H1 (cell line): ENCODE measurements at regions not wholly inside any gene's neighbourhood (a gene's known extent, or its start where the extent isn't known, plus 50 kb on each side); places are given as distances from the start of the nearest gene placed in this dataset.

Source experiments
- CTCF ChIA-PET: fragments of 300-600 bp; sonication (Branson Sonifier 250); formaldehyde crosslinking; loops from one replicate; lab custom pipeline; 2021; ENCODE audit not compliant: partially characterized antibody; lab: Charles Lee
- POLR2A ChIA-PET: fragments of 300-600 bp; sonication (Branson Sonifier 250); formaldehyde crosslinking; loops from one replicate; lab custom pipeline; 2021; ENCODE audit warnings: inconsistent platforms; ENCODE audit not compliant: partially characterized antibody; lab: Charles Lee
- DNase-seq, 2 experiments: peaks; one replicate each; pipeline versions ENCODE4 v3.0.0 to v3.0.0-alpha.2; 2010 to 2022; ENCODE audit warnings: low spot score in 2 of 2, low read depth in 1 of 2, mixed read lengths in 1 of 2
- FAIRE-seq: peaks from 2 replicates; lab custom pipeline; 2011; peaks lifted over from hg19 to GRCh38; lab: Jason Lieb, UNC
- H2AFZ ChIP-seq: 2 replicates; pipeline ENCODE4 v1.8.1; 2012; ENCODE audit warnings: low read length, inconsistent platforms
- H2AK5ac ChIP-seq: 2 replicates; pipeline ENCODE4 v1.6.1; 2013; ENCODE audit warnings: low read depth, low read length
- H2BK120ac ChIP-seq: replicated peaks from 2 replicates; pipeline ENCODE3; 2013; ENCODE audit warnings: low read depth, low read length, inconsistent platforms
- H2BK12ac ChIP-seq: 2 replicates; pipeline ENCODE4 v1.6.1; 2013; ENCODE audit warnings: low read depth, low read length
- H2BK15ac ChIP-seq: 2 replicates; pipeline ENCODE4 v1.6.1; 2013; ENCODE audit warnings: low read length
- H2BK20ac ChIP-seq: 2 replicates; pipeline ENCODE4 v1.6.1; 2013; ENCODE audit warnings: low read length
- H2BK5ac ChIP-seq: 2 replicates; pipeline ENCODE4 v1.6.1; 2013; ENCODE audit warnings: low read depth, low read length
- H3K14ac ChIP-seq: 2 replicates; pipeline ENCODE4 v1.6.1; 2013; ENCODE audit warnings: inconsistent platforms; ENCODE audit not compliant: insufficient read length
- H3K18ac ChIP-seq: 2 replicates; pipeline ENCODE4 v1.6.1; 2013; ENCODE audit warnings: low read length; ENCODE audit errors: extremely low read depth
- H3K23ac ChIP-seq: 2 replicates; pipeline ENCODE4 v1.6.1; 2013; ENCODE audit warnings: inconsistent platforms; ENCODE audit not compliant: insufficient read length
- H3K23me2 ChIP-seq: 2 replicates; pipeline ENCODE4 v1.6.1; 2013; ENCODE audit warnings: low read depth, low read length
- H3K27ac ChIP-seq: 2 replicates; pipeline ENCODE4 v1.6.1; 2011; ENCODE audit warnings: low read depth, low read length, inconsistent platforms
- H3K27me3 ChIP-seq, 4 experiments: replicated peaks in 1 of 4; 1 replicate in 1 of 4; 2 replicates in 3 of 4; pipeline versions ENCODE4 v1.6.1 to v1.8.1; 2011 to 2013; ENCODE audit warnings: low read length in 3 of 4, mild to moderate bottlenecking in 3 of 4, inconsistent platforms in 2 of 4, mixed read lengths in 2 of 4, moderate library complexity in 1 of 4; ENCODE audit not compliant: control insufficient read depth in 3 of 4, insufficient read depth in 3 of 4; ENCODE audit errors: extremely low read depth in 1 of 4
- H3K36me3 ChIP-seq, 4 experiments: 2 replicates each; pipeline versions ENCODE4 v1.6.1 to v1.8.1; 2011 to 2013; ENCODE audit warnings: mild to moderate bottlenecking in 4 of 4, low read length in 3 of 4, moderate library complexity in 2 of 4, control low read depth in 1 of 4, inconsistent platforms in 1 of 4; ENCODE audit not compliant: insufficient read depth in 4 of 4, control insufficient read depth in 2 of 4
- H3K4ac ChIP-seq: replicated peaks from 2 replicates; pipeline ENCODE3; 2013; ENCODE audit warnings: low read length, low read depth, mixed read lengths, inconsistent platforms; ENCODE audit not compliant: insufficient read length
- H3K4me1 ChIP-seq, 4 experiments: replicated peaks in 1 of 4; 1 replicate in 1 of 4; 2 replicates in 3 of 4; pipeline versions ENCODE4 v1.6.1 to v1.8.1; 2011 to 2013; ENCODE audit warnings: low read length in 3 of 4, inconsistent platforms in 2 of 4, mixed read lengths in 1 of 4; ENCODE audit not compliant: insufficient read depth in 4 of 4, control insufficient read depth in 3 of 4
- H3K4me2 ChIP-seq, 2 experiments: 2 replicates each; pipeline versions ENCODE4 v1.6.1 to v1.8.1; 2011 to 2013; ENCODE audit warnings: low read depth in 2 of 2, low read length in 2 of 2, control low read depth in 1 of 2, inconsistent platforms in 1 of 2, mild to moderate bottlenecking in 1 of 2; ENCODE audit not compliant: insufficient read depth in 1 of 2
- H3K4me3 ChIP-seq, 4 experiments: fragments of 200-600, 300-600 bp in 1 of 4; sonication (generic), shearing (Covaris generic), sonication (Bioruptor Twin) in 1 of 4; 2 replicates each; pipeline versions ENCODE4 v1.5.1 to v1.8.1; 2011 to 2016; ENCODE audit warnings: low read length in 4 of 4, low read depth in 3 of 4, control low read depth in 2 of 4, inconsistent platforms in 2 of 4, mild to moderate bottlenecking in 2 of 4, mixed read lengths in 1 of 4, moderate library complexity in 1 of 4; ENCODE audit not compliant: insufficient read depth in 2 of 4; ENCODE audit errors: extremely low read depth in 1 of 4
- H3K56ac ChIP-seq: replicated peaks from 2 replicates; pipeline ENCODE3; 2013; ENCODE audit warnings: low read depth, mild to moderate bottlenecking, mixed read lengths, low read length, inconsistent platforms; ENCODE audit not compliant: insufficient read length
- H3K79me1 ChIP-seq: 2 replicates; pipeline ENCODE4 v1.6.1; 2013; ENCODE audit warnings: low read depth, low read length, control low read depth
- H3K79me2 ChIP-seq, 2 experiments: 2 replicates each; pipeline versions ENCODE4 v1.6.1 to v1.8.1; 2012 to 2013; ENCODE audit warnings: low read length in 2 of 2, mild to moderate bottlenecking in 2 of 2, inconsistent platforms in 1 of 2; ENCODE audit not compliant: insufficient read depth in 2 of 2, control insufficient read depth in 1 of 2
- H3K9ac ChIP-seq, 4 experiments: replicated peaks in 1 of 4; 1 replicate in 1 of 4; 2 replicates in 3 of 4; pipeline versions ENCODE4 v1.6.1 to v1.8.1; 2011 to 2013; ENCODE audit warnings: low read depth in 3 of 4, low read length in 3 of 4, control low read depth in 2 of 4, mild to moderate bottlenecking in 2 of 4, moderate library complexity in 2 of 4, inconsistent platforms in 1 of 4; ENCODE audit errors: extremely low read depth in 1 of 4
- H3K9me3 ChIP-seq, 2 experiments: 2 replicates each; pipeline versions ENCODE4 v1.6.1 to v1.8.1; 2012 to 2013; ENCODE audit warnings: mild to moderate bottlenecking in 2 of 2, moderate library complexity in 2 of 2, control low read depth in 1 of 2, inconsistent platforms in 1 of 2, low read depth in 1 of 2, low read length in 1 of 2, mixed read lengths in 1 of 2; ENCODE audit not compliant: insufficient read depth in 2 of 2
- H4K20me1 ChIP-seq, 2 experiments: replicated peaks in 1 of 2; 2 replicates each; pipeline versions ENCODE3 to v1.8.1; 2011 to 2013; ENCODE audit warnings: inconsistent platforms in 2 of 2, low read length in 2 of 2, mild to moderate bottlenecking in 1 of 2; ENCODE audit not compliant: insufficient read depth in 2 of 2, control insufficient read depth in 1 of 2
- H4K5ac ChIP-seq: 2 replicates; pipeline ENCODE4 v1.6.1; 2013; ENCODE audit warnings: low read length, low read depth, mixed read lengths, inconsistent platforms; ENCODE audit not compliant: insufficient read length
- H4K8ac ChIP-seq: 2 replicates; pipeline ENCODE4 v1.8.0; 2013; ENCODE audit warnings: mild to moderate bottlenecking, moderate library complexity, low read length, inconsistent platforms; ENCODE audit not compliant: insufficient read depth; ENCODE audit errors: extremely low read depth
- H4K91ac ChIP-seq: replicated peaks from 2 replicates; pipeline ENCODE3; 2013; ENCODE audit warnings: low read length, mixed read lengths, inconsistent platforms; ENCODE audit not compliant: insufficient read length
- ATF2 ChIP-seq: IDR thresholded peaks from 2 replicates; pipeline ENCODE4 v1.6.1; 2012; ENCODE audit warnings: low read length, inconsistent platforms
- EP300 ChIP-seq, 2 experiments: IDR thresholded peaks; 1 replicate in 1 of 2; 2 replicates in 1 of 2; pipeline ENCODE4 v1.6.1; 2011 to 2012; ENCODE audit warnings: low read depth in 2 of 2, low read length in 2 of 2, mild to moderate bottlenecking in 2 of 2, borderline replicate concordance in 1 of 2, inconsistent platforms in 1 of 2, moderate library complexity in 1 of 2
- GABPA ChIP-seq: IDR thresholded peaks from 2 replicates; pipeline ENCODE4 v1.6.1; 2011; ENCODE audit warnings: mild to moderate bottlenecking, low read length, moderate library complexity, borderline replicate concordance; ENCODE audit not compliant: insufficient read depth
- GTF2F1 ChIP-seq: IDR thresholded peaks from 2 replicates; pipeline ENCODE4 v1.6.1; 2012; ENCODE audit warnings: low read depth, low read length, improper control_type of control experiment, borderline replicate concordance
- HDAC2 ChIP-seq, 2 experiments: fragments of 300-600 bp in 1 of 2; sonication (generic) in 1 of 2; IDR thresholded peaks; 2 replicates each; pipeline ENCODE4 v1.6.1; 2011 to 2012; ENCODE audit warnings: low read depth in 2 of 2, low read length in 2 of 2, mild to moderate bottlenecking in 2 of 2, moderate library complexity in 2 of 2, borderline replicate concordance in 1 of 2, inconsistent platforms in 1 of 2
- KDM1A ChIP-seq: fragments of 200-600, 300-600 bp; sonication (generic); IDR thresholded peaks from 2 replicates; pipeline ENCODE4 v1.7.1; 2016; ENCODE audit warnings: mild to moderate bottlenecking, low read length, borderline replicate concordance
- KDM5A ChIP-seq: fragments of 200-600 bp; IDR thresholded peaks from 2 replicates; pipeline ENCODE4 v1.7.1; 2012; ENCODE audit warnings: mild to moderate bottlenecking, low read length, inconsistent platforms, mixed read lengths
- POLR2A ChIP-seq, 2 experiments: IDR thresholded peaks; 1 replicate in 1 of 2; 2 replicates in 1 of 2; pipeline ENCODE4 v1.6.1; 2011; ENCODE audit warnings: low read depth in 2 of 2, low read length in 2 of 2, mild to moderate bottlenecking in 2 of 2; ENCODE audit errors: control extremely low read depth in 1 of 2
- SRF ChIP-seq: IDR thresholded peaks from 2 replicates; pipeline ENCODE4 v1.6.1; 2011; ENCODE audit warnings: mild to moderate bottlenecking, low read depth, low read length, moderate library complexity
- TAF1 ChIP-seq: IDR thresholded peaks from 2 replicates; pipeline ENCODE4 v1.6.1; 2011; ENCODE audit warnings: mild to moderate bottlenecking, low read depth, low read length
- TBP ChIP-seq: IDR thresholded peaks from 2 replicates; pipeline ENCODE4 v1.6.1; 2011; ENCODE audit warnings: low read depth, low read length, improper control_type of control experiment
- YY1 ChIP-seq: IDR thresholded peaks from 2 replicates; pipeline ENCODE4 v1.6.1; 2011; ENCODE audit warnings: low read depth, mild to moderate bottlenecking, low read length
- ZNF274 ChIP-seq: IDR thresholded peaks from 2 replicates; pipeline ENCODE4 v1.7.0; 2012; ENCODE audit warnings: low read length, borderline replicate concordance; ENCODE audit errors: extremely low read depth
- WGBS, 2 experiments: shearing (Covaris generic) in 1 of 2; methylation state at CpG; one replicate each; pipeline versions ENCODE4 v1.1.6 to v1.1.7; 2013 to 2015; ENCODE audit warnings: low lambda C conversion rate in 2 of 2, mixed read lengths in 2 of 2, inconsistent platforms in 1 of 2, low coverage in 1 of 2, missing lambda C conversion rate in 1 of 2; ENCODE audit not compliant: insufficient replicate concordance in 2 of 2, insufficient coverage in 1 of 2, insufficient read length in 1 of 2; ENCODE audit errors: extremely low coverage in 1 of 2, missing lambda C conversion rate in 1 of 2; 5-methylcytosine and 5-hydroxymethylcytosine counted together

- Histone ChIP-seq H2BK5ac (no peak overlapping the region), H3K4ac (no peak overlapping the region), H4K20me1 (no peaks in the 10 kb centered on the region), H3K27me3 (peaks cover 0 to 2% (median 0%) of the 10 kb centered on the region in 4 experiments; a peak in 3 of 7 replicates), H3K23me2 (no peaks in the 10 kb centered on the region), H3K9me3 (no peaks in the 10 kb centered on the region; a peak in 1 of 4 replicates), H3K9ac (no peak overlapping the region), H3K27ac (no peak overlapping the region), H2BK20ac (no peak overlapping the region), H3K79me2 (no peaks in the 10 kb centered on the region), H3K4me1 (no peaks in the 10 kb centered on the region), H4K91ac (no peak overlapping the region), H3K4me2 (no peak overlapping the region), H3K14ac (no peak overlapping the region), H2AFZ (no peak overlapping the region), H2BK15ac (no peak overlapping the region), H3K18ac (no peak overlapping the region), H3K36me3 (no peaks in the 10 kb centered on the region), H3K56ac (no peak overlapping the region), H4K5ac (no peak overlapping the region), H3K23ac (no peak overlapping the region), H2BK12ac (no peak overlapping the region), H2AK5ac (no peak overlapping the region), H3K4me3 (no peak overlapping the region), H4K8ac (no peak overlapping the region), H2BK120ac (no peak overlapping the region), H3K79me1 (no peaks in the 10 kb centered on the region)
- CTCF ChIA-PET, result no interaction called here
- FAIRE-seq (no peak), DNase-seq (no peak)
- TF ChIP-seq GTF2F1 (no peak), TBP (no peak), ATF2 (no peak), YY1 (no peak), POLR2A (IDR thresholded peaks at IDR 0.05; ENCODE audit: control extremely low read depth in 1 of 2, low read depth in 2 of 2, low read length in 2 of 2) (no peak), ZNF274 (no peak), HDAC2 (IDR thresholded peaks at IDR 0.05; ENCODE audit: borderline replicate concordance in 1 of 2, low read depth in 2 of 2, low read length in 2 of 2) (no peak), SRF (no peak), KDM1A (no peak), GABPA (no peak), TAF1 (no peak), KDM5A (no peak), EP300 (IDR thresholded peaks at IDR 0.05; ENCODE audit: borderline replicate concordance in 1 of 2, low read depth in 2 of 2, low read length in 2 of 2) (no peak)
- 85% methylated on average over 3 of the region's 3 CpGs; no CpG with 5 or more reads in 1 of the 2 experiments for WGBS, 2 experiments
- POLR2A ChIA-PET, result no interaction called here
Measured at GRCh38 chr2:236434593-236434992, 135.0 kb upstream of the ACKR3 start.
